Mucosa of rectum (tissue), 2 donors: ENCODE measurements at regions not wholly inside any gene's neighbourhood (a gene's known extent, or its start where the extent isn't known, plus 50 kb on each side); places are given as distances from the start of the nearest gene placed in this dataset.

Source experiments
- H3K27ac ChIP-seq, 2 donors: one replicate each; pipeline ENCODE4 v1.7.0; 2013; ENCODE audit warnings: inconsistent platforms in 2 of 2, low read depth in 2 of 2, low read length in 2 of 2
- H3K27me3 ChIP-seq, 2 donors: one replicate each; pipeline ENCODE4 v1.7.0; 2013; ENCODE audit warnings: low read length in 2 of 2; ENCODE audit not compliant: control insufficient read depth in 2 of 2, insufficient read depth in 2 of 2
- H3K36me3 ChIP-seq, 2 donors: one replicate each; pipeline ENCODE4 v1.7.0; 2013; ENCODE audit warnings: low read length in 2 of 2; ENCODE audit not compliant: control insufficient read depth in 2 of 2, insufficient read depth in 2 of 2
- H3K4me1 ChIP-seq, 2 donors: one replicate each; pipeline ENCODE4 v1.7.0; 2013; ENCODE audit warnings: low read length in 2 of 2, mild to moderate bottlenecking in 1 of 2; ENCODE audit not compliant: control insufficient read depth in 2 of 2, insufficient read depth in 2 of 2
- H3K4me3 ChIP-seq, 2 donors: one replicate each; pipeline ENCODE4 v1.7.0; 2013; ENCODE audit warnings: low read length in 2 of 2
- H3K9ac ChIP-seq, 2 donors: one replicate each; pipeline ENCODE4 v1.7.0; 2013; ENCODE audit warnings: low read length in 2 of 2, low read depth in 1 of 2, mild to moderate bottlenecking in 1 of 2
- H3K9me3 ChIP-seq, 2 donors: one replicate each; pipeline ENCODE4 v1.7.0; 2013; ENCODE audit warnings: low read length in 2 of 2; ENCODE audit not compliant: control insufficient read depth in 2 of 2
- donor health status: healthy.
- donor health status: Normal muscosa, but diverticular disease.

- no peaks in the 10 kb centered on the region for H3K9me3 ChIP-seq
- no peak overlapping the region for H3K9ac ChIP-seq
- H3K36me3 ChIP-seq: no peaks in the 10 kb centered on the region
- no peaks in the 10 kb centered on the region for H3K27me3 ChIP-seq
- no peak overlapping the region for H3K4me3 ChIP-seq
- no peak overlapping the region for H3K27ac ChIP-seq
- H3K4me1 ChIP-seq: no peaks in the 10 kb centered on the region
Observed at GRCh38 chr2:226220511-226220910, 579.1 kb downstream of the IRS1 start.

DNA sequence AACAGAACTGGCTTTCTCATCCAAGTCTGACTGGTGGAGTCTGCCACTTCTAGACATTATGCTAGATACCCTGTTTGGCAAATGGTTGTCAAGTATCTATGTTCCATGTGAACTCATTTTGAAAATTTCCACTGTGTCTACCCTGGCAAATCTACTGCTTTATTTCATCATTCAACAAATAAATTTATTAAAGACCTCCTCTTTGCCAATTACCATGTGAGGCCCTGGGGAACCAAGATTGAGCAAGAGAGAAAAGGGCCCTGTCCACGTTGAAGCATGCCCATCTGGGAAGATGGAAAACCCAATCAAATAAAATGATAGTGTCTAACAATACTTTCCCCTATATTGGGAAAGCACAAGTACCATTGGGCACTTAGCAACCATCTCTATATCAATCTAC is 582.4 kb downstream of the IRS1 start:
- no peaks in the 10 kb centered on the region for H3K27me3 ChIP-seq
- no peaks in the 10 kb centered on the region for H3K9me3 ChIP-seq
- no peaks in the 10 kb centered on the region for H3K4me1 ChIP-seq
- H3K27ac ChIP-seq: no peak overlapping the region
- H3K4me3 ChIP-seq: no peak overlapping the region
- H3K36me3 ChIP-seq: no peaks in the 10 kb centered on the region
- H3K9ac ChIP-seq: no peak overlapping the region

- Histone ChIP-seq H3K9ac (no peak overlapping the region), H3K4me1 (no peaks in the 10 kb centered on the region), H3K9me3 (no peaks in the 10 kb centered on the region), H3K27me3 (no peaks in the 10 kb centered on the region), H3K27ac (no peak overlapping the region), H3K4me3 (no peak overlapping the region), H3K36me3 (no peaks in the 10 kb centered on the region)
Observed at GRCh38 chr2:226216575-226216974, 583.0 kb downstream of the IRS1 start.

DNA sequence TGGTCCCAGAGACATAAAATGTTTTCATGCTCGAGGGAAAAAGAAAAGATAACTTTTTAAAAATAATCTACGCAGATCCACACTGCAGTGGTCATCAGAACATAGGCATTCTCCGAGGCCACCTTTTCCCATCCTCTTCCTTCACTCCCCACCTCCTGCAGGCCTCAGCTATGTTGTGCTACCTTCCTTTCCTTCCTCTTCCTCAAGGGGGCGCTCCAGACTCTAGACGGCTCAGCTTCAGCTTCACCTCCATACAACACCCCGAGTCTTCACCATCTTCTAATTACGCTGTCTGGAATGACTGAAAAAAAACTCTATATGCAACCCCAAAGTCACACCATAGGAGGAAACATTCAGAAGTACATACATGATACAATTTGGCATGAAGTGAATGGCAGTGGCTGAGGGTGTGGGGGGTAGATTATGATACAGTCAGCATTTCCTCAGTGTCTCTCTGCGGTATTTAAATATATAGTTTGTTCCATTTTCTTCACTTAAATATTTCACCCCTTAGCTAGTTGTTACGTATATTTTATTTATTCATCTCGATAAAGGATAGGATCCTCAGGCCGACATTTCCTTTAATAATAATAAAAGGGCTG is 583.6 kb downstream of the IRS1 start:
- H3K4me1 ChIP-seq: no peaks in the 10 kb centered on the region
- H3K4me3 ChIP-seq: no peak overlapping the region
- H3K27ac ChIP-seq: no peak overlapping the region
- H3K9me3 ChIP-seq: no peaks in the 10 kb centered on the region
- H3K36me3 ChIP-seq: no peaks in the 10 kb centered on the region
- no peaks in the 10 kb centered on the region for H3K27me3 ChIP-seq
- no peak overlapping the region for H3K9ac ChIP-seq

GRCh38 chr2:226213717-226214116 is 585.9 kb downstream of the IRS1 start:
- H3K4me1 ChIP-seq: no peaks in the 10 kb centered on the region
- no peaks in the 10 kb centered on the region for H3K36me3 ChIP-seq
- H3K27me3 ChIP-seq: no peaks in the 10 kb centered on the region
- H3K4me3 ChIP-seq: no peak overlapping the region
- no peaks in the 10 kb centered on the region for H3K9me3 ChIP-seq
- H3K9ac ChIP-seq: no peak overlapping the region
- H3K27ac ChIP-seq: no peak overlapping the region

GRCh38 chr2:226211439-226211838 is 588.2 kb downstream of the IRS1 start:
- H3K4me3 ChIP-seq: no peak overlapping the region
- no peaks in the 10 kb centered on the region for H3K9me3 ChIP-seq
- H3K27me3 ChIP-seq: no peaks in the 10 kb centered on the region
- H3K9ac ChIP-seq: no peak overlapping the region
- no peaks in the 10 kb centered on the region for H3K36me3 ChIP-seq
- H3K4me1 ChIP-seq: no peaks in the 10 kb centered on the region
- H3K27ac ChIP-seq: no peak overlapping the region

- Histone ChIP-seq H3K9me3 (no peaks in the 10 kb centered on the region), H3K27me3 (no peaks in the 10 kb centered on the region), H3K9ac (no peak overlapping the region), H3K36me3 (no peaks in the 10 kb centered on the region), H3K27ac (no peak overlapping the region), H3K4me3 (no peak overlapping the region), H3K4me1 (no peaks in the 10 kb centered on the region)
Observed at GRCh38 chr2:226208726-226209125, 590.9 kb downstream of the IRS1 start.

DNA sequence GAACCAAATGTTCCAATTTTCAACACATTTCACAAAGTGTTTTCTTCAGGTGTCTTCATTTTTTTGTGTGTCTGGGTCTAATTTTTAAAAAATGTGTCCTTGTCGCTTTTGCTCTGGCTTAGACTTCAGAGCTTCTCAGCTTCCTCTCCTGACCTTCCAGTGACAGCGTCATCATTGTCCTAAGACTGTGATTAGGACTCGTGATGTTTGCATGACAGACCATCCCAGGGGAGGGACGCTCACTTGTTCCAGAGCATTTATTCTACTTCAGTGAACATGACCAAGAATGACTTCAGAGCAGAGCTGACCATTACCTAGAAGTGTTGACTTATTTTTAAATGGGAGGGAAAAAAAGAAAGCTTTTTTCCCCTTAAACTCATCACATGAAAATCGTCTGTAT is 591.9 kb downstream of the IRS1 start:
- Histone ChIP-seq H3K27ac (no peak overlapping the region), H3K9ac (no peak overlapping the region), H3K9me3 (no peaks in the 10 kb centered on the region), H3K27me3 (no peaks in the 10 kb centered on the region), H3K4me1 (no peaks in the 10 kb centered on the region), H3K4me3 (no peak overlapping the region), H3K36me3 (no peaks in the 10 kb centered on the region)

GRCh38 chr2:226199555-226199954 is 600.1 kb downstream of the IRS1 start:
- no peak overlapping the region for H3K27ac ChIP-seq
- no peaks in the 10 kb centered on the region for H3K4me1 ChIP-seq
- H3K9me3 ChIP-seq: no peaks in the 10 kb centered on the region
- H3K27me3 ChIP-seq: no peaks in the 10 kb centered on the region
- H3K9ac ChIP-seq: no peak overlapping the region
- H3K36me3 ChIP-seq: no peaks in the 10 kb centered on the region
- no peak overlapping the region for H3K4me3 ChIP-seq

DNA sequence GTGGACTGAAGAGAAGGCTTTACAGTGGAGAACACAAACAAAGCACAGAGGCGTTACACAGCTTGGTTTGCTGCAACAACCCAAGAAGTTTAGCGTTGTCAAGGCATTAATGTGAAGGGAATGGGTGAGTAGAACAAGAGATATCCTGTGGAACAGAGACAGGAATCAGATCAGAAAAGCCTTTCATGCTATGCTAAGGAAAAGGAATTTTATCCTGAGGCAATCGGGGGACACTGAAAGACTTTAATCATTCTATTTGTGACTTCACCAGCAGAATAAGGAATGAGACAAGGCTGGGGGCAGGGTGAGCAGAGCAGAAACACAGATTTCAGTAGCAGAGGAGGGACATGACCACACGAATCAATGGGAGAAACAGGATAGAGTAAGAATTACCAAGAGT is 600.7 kb downstream of the IRS1 start:
- H3K9ac ChIP-seq: no peak overlapping the region

More for the DNA sequence above, 600.7 kb downstream of the IRS1 start:
- H3K9me3 ChIP-seq: no peaks in the 10 kb centered on the region
- no peaks in the 10 kb centered on the region for H3K27me3 ChIP-seq
- H3K27ac ChIP-seq: no peak overlapping the region
- H3K36me3 ChIP-seq: no peaks in the 10 kb centered on the region
- H3K4me1 ChIP-seq: no peaks in the 10 kb centered on the region
- H3K4me3 ChIP-seq: no peak overlapping the region
